Right lobe of liver (tissue), 4 donors: ENCODE measurements at regions not wholly inside any gene's neighbourhood (a gene's known extent, or its start where the extent isn't known, plus 50 kb on each side); places are given as distances from the start of the nearest gene placed in this dataset.

ENCODE experiments used
- POLR2A ChIP-seq: fragments of 450-650 bp; IDR thresholded peaks from one replicate; pipeline ENCODE4 v1.6.1; 2017; ENCODE audit warnings: antibody characterized with exemption, mild to moderate bottlenecking
- TF ChIP-seq, protein P1 (sequence below), 4 donors: fragments of 200-600 bp in 3 of 4; fragments of 450-650 bp in 1 of 4; IDR thresholded peaks; one replicate each; pipeline versions ENCODE4 v1.5.1 to v1.8.0; 2016 to 2022; ENCODE audit warnings: antibody characterized with exemption in 4 of 4, mild to moderate bottlenecking in 2 of 4
- donor health status: DM: no; HTN: no; CAD: no.
- donor health status: DM: no; HTN: no; CAD: no.
- donor health status: DM: no; HTN: yes; CAD: no.

- TF ChIP-seq, protein P1, sequence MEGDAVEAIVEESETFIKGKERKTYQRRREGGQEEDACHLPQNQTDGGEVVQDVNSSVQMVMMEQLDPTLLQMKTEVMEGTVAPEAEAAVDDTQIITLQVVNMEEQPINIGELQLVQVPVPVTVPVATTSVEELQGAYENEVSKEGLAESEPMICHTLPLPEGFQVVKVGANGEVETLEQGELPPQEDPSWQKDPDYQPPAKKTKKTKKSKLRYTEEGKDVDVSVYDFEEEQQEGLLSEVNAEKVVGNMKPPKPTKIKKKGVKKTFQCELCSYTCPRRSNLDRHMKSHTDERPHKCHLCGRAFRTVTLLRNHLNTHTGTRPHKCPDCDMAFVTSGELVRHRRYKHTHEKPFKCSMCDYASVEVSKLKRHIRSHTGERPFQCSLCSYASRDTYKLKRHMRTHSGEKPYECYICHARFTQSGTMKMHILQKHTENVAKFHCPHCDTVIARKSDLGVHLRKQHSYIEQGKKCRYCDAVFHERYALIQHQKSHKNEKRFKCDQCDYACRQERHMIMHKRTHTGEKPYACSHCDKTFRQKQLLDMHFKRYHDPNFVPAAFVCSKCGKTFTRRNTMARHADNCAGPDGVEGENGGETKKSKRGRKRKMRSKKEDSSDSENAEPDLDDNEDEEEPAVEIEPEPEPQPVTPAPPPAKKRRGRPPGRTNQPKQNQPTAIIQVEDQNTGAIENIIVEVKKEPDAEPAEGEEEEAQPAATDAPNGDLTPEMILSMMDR (IDR thresholded peaks at IDR 0.05): no peak
- TF ChIP-seq POLR2A: no peak
These were observed 68.1 kb upstream of the LMO1 start for GRCh38 chr11:8331767-8332166.
